WI38 (cell line): ENCODE measurements at regions not wholly inside any gene's neighbourhood (a gene's known extent, or its start where the extent isn't known, plus 50 kb on each side); places are given as distances from the start of the nearest gene placed in this dataset.

Experiments
- H3K4me3 ChIP-seq: 2 replicates; pipeline ENCODE4 v1.5.1; 2011; ENCODE audit warnings: low read depth, mild to moderate bottlenecking, control low read depth, low read length
- TF ChIP-seq, protein P1 (sequence below): IDR thresholded peaks from 2 replicates; pipeline ENCODE4 v1.5.1; 2012; ENCODE audit warnings: low read depth, mild to moderate bottlenecking, control low read depth, low read length

DNA sequence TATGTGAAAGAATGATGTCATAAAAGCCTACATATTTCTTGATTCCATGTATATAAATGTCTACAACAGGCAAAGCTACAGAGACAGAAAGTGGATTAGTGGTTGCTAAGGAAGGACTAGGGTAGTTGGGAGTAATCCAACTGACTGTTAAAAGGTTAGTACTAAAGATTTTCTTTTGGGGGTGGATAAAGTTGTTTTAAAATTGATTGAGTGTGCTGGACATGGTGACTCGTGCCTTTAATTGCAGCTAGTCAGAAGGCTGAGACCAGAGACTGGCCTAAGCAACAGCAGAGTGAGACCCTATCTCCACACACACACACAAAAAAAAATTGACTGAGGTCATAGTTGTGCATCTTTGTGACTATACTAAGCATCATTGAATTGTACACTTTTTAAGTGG lies 234.3 kb downstream of the C12orf50 start:
- no peak overlapping the region for H3K4me3 ChIP-seq
- TF ChIP-seq, protein P1, sequence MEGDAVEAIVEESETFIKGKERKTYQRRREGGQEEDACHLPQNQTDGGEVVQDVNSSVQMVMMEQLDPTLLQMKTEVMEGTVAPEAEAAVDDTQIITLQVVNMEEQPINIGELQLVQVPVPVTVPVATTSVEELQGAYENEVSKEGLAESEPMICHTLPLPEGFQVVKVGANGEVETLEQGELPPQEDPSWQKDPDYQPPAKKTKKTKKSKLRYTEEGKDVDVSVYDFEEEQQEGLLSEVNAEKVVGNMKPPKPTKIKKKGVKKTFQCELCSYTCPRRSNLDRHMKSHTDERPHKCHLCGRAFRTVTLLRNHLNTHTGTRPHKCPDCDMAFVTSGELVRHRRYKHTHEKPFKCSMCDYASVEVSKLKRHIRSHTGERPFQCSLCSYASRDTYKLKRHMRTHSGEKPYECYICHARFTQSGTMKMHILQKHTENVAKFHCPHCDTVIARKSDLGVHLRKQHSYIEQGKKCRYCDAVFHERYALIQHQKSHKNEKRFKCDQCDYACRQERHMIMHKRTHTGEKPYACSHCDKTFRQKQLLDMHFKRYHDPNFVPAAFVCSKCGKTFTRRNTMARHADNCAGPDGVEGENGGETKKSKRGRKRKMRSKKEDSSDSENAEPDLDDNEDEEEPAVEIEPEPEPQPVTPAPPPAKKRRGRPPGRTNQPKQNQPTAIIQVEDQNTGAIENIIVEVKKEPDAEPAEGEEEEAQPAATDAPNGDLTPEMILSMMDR: no peak

DNA sequence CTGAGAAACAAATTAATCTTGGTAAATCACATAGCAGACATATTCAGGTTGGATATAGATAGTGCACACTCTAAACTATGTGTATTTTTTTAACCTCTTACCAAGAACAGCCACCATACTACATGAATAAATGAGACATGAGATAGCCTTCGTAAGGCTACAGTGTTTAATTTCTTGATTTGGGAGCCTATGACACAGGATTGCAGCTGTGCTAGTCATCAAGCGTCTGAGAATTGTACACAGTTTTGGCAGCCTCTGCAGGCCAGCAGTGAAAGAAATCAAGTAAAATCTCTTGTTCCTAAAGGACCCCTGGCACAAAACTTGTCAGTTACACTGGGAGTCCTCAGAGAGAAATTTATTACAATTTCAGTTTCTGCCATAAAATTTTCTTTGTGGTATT lies 236.1 kb downstream of the C12orf50 start:
- H3K4me3 ChIP-seq: no peak overlapping the region
- TF ChIP-seq, protein P1: no peak; the same call in 1 of the 2 replicates

DNA sequence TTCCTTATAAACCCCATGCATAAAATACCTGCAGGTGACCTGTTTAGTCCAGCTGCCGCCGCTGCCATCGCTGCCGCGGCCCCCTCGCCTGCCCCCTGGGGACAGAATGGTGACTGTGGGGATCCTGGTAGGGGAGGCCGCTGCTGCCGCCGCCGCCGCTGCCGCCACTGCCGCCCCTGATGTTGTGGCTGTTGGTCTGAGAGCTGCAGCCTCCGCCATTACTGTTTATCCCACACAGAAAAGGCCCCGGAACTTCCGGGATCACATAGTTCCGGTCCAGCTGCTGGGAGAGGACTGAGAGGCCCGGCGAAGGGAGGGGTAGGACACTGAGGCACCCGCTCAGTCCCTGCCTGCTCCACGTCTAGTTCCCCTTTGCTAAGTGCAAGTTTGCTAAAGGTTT lies 244.9 kb downstream of the C12orf50 start:
- H3K4me3 ChIP-seq: no peak overlapping the region
- TF ChIP-seq, protein P1: no peak

DNA sequence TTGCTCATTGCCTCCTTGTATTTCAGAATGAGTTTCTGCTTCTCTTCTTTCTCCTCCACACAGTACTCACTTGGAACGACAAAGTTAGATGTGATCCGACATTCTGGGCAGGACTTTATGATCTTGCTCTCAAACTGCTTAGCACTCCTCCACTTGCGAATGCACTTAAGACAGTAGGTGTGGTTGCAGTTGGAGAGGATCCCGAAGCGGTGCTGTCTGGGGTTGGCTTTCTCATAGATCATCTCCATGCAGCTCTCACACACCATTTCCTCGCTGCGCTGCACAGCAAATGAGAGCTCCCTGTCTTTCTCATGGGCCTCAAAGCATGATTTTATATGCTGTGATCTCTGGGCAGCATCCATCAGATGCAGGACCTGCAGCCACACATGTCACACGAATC lies 245.7 kb downstream of the C12orf50 start:
- TF ChIP-seq, protein P1: no peak
- H3K4me3 ChIP-seq: no peak overlapping the region

DNA sequence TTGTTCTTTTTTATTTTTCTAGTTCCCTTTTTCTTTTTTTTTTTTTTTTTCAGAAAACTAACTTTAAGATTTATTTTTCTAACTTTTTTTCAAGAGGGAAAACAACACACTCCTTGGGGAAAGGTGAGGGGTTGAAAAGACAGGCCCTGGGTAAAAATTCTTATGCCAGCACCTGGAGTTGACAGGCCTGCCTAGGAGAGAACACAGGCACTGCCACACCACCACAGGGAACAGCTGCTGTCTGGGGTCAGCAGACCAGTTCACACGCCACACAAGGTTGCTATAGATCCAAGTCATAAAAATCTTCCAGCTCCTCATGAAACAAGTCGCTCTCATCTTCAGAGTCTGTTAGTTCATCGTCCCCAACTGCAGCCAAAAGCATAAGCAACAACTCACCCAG lies 246.4 kb downstream of the C12orf50 start:
- TF ChIP-seq, protein P1: no peak
- H3K4me3 ChIP-seq: no peak overlapping the region

DNA sequence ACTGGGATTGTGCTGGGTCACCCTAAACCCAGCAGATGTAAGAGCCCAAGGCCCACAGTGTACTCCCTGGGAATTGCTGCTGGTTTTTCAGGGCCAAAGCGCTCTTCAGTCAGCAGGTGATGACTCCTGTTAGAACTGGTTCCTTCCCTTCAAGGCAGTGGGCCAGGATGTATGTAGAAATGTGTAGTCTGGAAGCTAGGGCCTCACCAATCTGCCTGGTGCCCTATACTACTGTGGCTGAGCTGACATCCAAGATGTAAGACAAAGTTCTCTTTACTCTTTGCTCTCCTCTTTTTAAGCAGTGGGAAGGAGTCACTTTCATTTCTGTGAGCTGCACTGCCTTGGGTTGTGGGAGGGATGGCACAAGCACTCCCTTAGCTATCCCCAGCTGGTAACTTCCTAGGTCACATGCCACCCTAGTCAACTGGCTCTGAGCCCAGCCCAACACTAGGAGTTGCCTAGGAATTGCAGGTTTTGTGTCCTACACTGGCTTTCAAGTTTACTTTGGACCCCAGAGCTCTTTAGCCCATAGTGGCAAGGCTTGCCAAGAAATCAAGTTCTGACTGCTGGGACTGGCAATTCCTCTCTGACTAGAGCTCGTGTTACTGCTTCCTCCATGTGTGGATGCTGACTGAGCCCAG lies 249.2 kb downstream of the C12orf50 start:
- H3K4me3 ChIP-seq: no peak overlapping the region
- TF ChIP-seq, protein P1: no peak

DNA sequence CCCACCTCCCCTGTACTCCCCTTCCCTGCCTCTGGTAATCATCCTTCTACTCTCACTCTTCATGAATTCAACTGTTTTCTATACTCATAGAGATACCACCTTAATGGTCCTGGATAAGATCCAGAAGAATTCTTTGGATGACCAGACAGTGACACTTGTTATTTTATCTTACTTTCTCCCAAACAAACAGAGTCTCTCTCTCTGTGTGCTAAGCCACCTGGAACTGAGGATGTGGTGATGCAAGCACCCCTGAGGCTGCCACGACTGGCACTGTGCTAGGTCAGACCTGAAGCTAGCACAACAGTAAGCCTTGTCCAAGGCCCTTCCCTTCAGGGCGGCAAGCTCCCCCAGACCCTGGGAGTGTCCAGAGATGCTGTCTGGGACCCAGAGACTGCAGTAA lies 250.2 kb downstream of the C12orf50 start:
- TF ChIP-seq, protein P1: no peak

More for the DNA sequence above, 250.2 kb downstream of the C12orf50 start:
- no peak overlapping the region for H3K4me3 ChIP-seq
